Right ventricle myocardium inferior (tissue), 1 donor: ENCODE measurements at regions not wholly inside any gene's neighbourhood (a gene's known extent, or its start where the extent isn't known, plus 50 kb on each side); places are given as distances from the start of the nearest gene placed in this dataset.
A peak's percentile ranks its signal among the peaks of the same experiment; 100 is the strongest.

Source experiments
- ATAC-seq: fragments of 200-7000 bp; cut with Tn5 transposase; one replicate; pipeline ENCODE4 v1.9.1; 2020; ENCODE audit warnings: mild to moderate bottlenecking, moderate library complexity
- DNase-seq: peaks from one replicate; pipeline ENCODE4 v3.0.0; 2021; ENCODE audit errors: missing footprints
- intact Hi-C: fragments of 100-400 bp; cut with DNase I; formaldehyde crosslinking; loops from one replicate; pipeline ENCODE4 v1.11.0; 2022
- donor health status: DM: no; HTN: yes; CAD: no; lungs with severe emphysema.

DNA sequence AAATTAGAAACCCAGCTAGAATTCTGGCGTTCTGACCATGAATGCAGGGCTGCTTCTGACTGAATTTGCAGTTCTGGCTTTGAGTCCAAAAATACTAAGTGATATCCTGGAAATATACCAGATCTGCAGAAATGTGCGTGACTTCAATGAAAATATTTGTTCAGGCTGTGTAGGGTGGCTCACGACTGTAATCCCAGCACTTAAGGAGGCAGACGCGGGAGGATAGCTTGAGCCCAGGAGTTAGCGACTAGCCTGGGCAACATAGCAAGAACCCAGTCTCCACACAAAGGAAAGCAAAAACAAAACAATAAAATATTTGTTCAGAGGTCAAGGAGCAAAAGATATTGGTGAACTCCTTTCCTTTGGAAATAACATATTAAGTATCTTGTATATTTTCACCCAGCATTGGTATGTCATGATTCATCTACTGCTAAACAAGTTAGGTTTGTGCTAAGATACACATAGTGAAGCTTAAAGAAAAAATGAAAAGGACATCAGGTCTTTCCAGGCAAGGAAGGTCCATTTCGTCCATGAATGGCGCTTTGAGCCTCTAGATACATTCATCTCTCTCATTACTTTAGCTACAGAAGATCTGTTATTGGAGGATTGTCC lies 239.2 kb downstream of the CMPK2 start:
- ATAC-seq (no peak), DNase-seq (no peak)
- intact Hi-C loops: no loop called here

DNA sequence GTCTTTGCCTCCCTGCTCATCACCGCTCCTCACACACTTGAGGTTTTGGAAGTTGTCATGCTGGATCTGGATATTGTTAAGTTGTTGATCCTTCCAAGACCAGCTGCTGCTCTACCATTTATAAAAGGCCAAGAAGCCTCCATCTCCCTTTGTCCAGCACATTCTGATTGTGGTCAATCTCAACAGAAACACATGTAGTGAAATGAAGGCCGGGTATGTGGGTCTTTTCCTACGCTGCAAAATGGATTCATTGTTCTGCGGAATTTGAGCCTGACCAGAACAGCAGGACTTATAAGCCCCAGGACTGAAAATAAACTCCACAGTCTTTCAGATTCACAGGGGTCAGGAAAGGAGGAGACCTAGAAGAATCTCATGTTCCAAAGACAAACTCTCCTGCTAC lies 238.4 kb downstream of the CMPK2 start:
- ATAC-seq (no peak), DNase-seq (no peak)
- intact Hi-C loops: no loop called here

DNA sequence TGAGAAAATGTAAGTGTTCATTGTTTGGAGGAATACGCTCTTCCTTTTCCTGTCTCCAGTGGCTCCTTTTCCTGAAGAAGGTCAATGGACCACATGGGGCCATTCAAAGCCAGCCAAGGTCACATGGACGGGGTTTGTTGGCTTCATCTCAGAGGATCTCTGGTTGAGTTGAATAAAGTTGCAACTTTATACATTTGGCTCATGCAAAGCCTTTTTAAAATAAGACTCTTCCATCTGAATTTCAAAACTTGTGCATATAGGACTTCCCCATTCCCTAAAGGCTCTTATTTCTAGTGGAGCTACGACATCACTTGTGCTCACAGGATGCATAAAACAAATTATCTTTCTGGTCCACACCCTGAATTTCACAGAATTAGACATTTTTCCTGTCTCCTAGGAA lies 235.5 kb downstream of the CMPK2 start:
- intact Hi-C loops: no loop called here
- no peak for ATAC-seq
- DNase-seq: no peak

DNA sequence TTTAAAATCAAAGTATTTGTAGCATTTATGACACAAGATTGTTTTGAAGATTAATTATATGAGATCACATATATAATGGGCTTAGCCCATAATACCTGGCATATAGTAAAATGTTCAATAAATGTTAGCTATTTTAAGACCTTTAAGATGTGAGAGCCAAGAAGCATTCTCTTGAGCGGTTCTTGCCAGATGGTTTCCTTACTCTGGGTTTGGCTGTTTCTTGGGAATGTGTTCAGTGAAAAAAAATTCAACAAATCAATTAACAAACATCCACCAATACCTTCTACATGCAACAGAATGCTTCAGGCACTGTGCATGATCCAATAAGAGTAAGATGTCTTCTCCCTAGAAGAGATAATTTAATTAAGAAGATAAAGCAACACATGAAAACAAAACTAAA lies 230.4 kb downstream of the CMPK2 start:
- ATAC-seq (no peak), DNase-seq (no peak)
- intact Hi-C loops: no loop called here

DNA sequence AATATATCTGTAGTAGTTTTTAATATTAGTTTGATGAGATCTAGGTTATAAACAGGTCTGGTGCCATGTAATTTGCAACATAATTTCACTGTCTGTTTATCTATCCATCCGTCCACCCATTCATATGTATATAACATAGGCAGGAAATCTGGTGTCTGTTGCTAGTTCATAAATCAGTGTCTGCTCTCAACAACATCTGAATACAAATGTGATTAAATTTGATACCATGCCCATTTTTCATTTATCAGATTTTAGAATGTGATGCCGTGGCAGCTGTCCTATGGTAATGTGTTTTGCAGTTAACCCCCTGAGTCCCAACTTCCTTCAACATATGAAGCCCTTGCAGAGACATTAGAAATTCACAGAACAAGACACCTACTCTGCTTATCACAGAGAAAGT lies 228.4 kb downstream of the CMPK2 start:
- DNase-seq (no peak), ATAC-seq (no peak)
- intact Hi-C loops: no loop called here

DNA sequence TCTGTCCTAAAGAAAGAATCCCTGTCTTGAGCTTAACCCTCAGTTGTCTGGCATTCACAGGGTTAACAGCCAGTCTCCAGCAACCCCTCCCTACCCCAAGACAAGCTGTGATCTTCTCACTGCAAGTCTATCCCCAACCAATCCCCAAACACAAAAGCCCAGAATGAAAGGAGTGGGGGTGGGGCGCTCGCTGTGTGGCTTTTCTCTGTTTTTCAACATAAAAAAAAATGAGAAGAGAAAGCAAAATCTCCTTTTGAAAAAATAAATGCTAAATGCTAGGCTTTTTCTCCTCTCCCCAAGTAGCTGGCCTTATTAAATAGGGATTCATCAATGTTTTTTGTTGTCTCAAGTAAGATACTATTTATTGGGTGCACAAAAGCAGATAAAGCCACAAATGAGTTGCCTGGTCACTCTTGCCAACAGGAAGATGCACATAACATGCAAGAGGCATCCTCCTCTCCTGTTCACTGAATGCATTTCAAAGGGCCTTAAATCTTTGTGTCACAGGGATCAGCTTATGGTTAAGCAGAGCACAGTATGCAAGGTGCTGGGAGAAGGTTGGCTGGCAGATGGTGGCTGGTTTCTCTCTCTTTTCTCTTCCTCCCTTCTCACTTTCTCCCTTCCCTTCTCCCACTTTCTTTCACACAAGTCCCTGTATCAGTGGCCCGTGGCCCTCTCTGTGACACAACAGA lies 225.6 kb downstream of the CMPK2 start:
- no peak for ATAC-seq
- intact Hi-C loops: no loop called here

DNA sequence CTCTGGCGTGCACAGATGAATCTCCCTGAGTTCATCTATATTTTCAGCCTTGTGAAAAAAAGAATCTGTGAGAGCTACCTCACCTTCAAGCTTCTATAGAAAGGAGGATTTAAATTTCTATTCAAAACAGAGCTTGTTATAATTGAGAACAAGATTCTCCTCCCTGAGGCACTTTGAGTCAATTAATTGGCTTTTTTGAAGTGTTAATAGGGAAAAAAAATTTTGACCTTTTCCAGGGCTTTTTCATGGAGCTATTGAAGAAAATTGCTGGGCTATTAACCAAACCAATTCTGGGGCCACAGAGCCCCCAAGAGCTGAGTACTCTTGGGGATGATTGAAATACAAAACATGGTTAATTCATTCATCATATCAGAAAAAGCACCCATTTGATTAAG lies 225.1 kb downstream of the CMPK2 start:
- ATAC-seq (no peak), DNase-seq (no peak)
- intact Hi-C loops: no loop called here

More for the DNA sequence above, 225.6 kb downstream of the CMPK2 start:
- no peak for DNase-seq

DNA sequence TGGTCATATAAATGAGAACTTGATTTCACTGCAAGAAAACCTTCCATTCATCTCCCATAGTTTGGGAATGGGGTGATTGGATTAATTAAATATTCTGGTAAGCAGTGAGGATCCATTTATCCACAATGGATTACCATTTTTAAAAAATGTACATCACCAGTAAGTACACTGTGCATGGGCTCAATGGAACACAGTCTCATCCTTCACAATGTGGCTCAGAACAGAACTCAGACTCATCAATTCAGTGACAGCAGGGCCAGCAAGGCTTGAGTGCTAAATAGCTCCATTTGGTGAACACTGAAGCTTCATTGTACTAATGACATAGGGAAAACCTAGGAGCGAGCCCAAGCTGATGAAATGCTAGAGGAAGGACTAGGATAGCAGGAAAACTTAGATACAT lies 223.8 kb downstream of the CMPK2 start:
- ATAC-seq (no peak), DNase-seq (no peak)
- intact Hi-C loops: no loop called here

DNA sequence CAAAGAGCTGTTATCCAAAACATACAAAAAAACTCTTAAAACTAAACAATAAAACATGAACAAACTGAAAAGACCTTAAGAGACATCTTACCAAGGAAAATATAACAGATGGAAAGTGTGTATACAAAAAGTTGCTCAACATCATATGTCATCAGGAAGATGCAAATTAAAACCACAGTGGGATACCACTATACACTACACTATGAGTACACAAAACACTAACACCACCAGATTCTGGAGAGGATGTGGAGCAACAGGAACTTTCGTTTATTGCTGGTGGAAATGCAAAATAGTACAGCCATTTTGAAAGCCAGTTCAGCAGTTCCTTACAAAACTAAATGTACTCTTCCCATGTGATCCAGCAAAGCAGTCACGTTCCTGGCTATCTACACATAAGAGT lies 221.4 kb downstream of the CMPK2 start:
- intact Hi-C loops: no loop called here
- ATAC-seq: no peak
- DNase-seq: no peak

DNA sequence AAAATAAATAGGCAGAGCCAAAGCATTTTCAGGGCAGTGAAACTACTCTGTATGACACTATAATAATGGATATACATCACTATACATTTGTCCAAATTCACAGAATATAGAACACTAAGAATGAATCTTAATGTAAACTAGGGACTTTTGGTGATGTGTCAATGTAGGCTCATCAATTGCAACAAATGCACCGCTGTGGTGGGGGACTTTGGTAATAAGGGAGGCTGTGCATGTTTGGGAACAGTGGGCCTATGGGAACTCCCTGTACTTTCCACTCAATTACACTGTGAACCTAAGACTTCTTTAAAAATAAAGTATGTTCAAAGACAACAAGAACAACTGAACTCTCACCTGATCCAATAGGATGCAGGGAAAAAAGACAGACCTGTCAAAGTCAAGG lies 220.7 kb downstream of the CMPK2 start:
- DNase-seq (no peak), ATAC-seq (no peak)
- intact Hi-C loops: no loop called here

DNA sequence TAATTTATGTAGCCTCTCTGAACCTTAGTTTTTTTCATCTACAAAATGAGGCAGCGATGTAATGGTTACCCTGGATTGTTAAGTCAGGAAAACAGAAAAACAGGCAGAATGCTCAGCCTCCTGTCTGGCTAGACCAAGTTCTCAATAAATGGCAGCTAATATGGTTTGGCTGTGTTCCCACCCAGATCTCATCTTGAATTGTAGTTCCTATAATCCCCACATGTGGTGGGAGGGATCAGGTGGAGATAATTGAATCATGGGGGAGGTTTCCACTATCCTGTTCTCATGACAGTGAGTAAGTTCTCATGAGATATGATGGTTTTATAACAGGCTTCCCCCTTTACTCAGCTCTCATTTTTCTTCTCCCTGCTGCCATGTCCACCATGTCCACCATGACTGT lies 220.0 kb downstream of the CMPK2 start:
- intact Hi-C loops: no loop called here
- no peak for ATAC-seq
- DNase-seq: no peak

DNA sequence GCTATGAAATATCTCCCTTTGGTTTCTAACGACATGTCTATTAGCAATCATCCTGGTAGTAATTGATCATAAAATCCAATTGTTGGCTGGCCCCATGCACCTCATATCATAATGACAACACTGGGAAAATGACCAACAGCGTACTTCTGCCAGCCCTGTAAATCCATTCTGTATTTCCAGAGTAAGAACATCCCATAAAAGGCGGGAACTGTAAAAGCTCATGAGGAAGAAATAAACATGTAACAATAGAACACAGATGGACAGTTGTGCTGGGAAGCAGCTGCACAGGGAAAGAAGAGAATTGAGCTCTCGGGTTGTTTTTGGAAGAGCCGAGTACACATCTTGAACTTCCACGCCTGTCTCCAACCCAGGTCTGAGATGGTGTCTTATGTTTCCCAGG lies 218.7 kb downstream of the CMPK2 start:
- ATAC-seq: no peak
- no peak for DNase-seq
- intact Hi-C loops: no loop called here

DNA sequence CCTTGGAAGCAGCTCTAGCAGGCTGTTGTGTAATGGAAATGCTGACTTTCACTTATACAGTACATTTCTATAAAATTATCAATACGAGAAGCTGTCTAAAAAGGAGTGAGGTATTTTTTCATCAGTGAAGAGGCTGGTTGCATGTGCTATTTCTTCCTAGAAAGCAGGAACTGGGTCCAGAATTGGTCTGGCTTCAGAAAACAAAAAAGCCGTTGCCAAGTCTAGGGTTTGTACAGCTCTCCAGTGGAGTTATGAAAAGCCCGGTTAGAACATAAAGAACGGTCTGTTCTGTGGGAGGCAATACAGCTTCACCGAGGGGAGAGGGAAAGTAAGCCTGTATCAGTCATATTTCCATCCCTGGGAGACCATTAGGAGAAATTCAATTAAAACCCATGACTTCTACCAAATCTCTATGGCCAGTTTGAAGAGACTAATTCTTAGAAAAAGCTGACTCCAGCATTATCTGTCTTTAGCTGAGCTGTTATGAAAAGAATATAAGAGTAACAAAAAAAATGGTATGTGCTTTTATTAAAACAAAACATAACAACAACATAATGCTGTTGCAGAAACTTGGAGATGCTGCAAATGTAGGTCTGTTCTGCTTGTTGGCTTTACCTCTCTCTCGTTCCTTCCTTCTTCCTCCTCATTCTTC lies 217.0 kb downstream of the CMPK2 start:
- DNase-seq: no peak
- intact Hi-C loops: no loop called here
- no peak for ATAC-seq

DNA sequence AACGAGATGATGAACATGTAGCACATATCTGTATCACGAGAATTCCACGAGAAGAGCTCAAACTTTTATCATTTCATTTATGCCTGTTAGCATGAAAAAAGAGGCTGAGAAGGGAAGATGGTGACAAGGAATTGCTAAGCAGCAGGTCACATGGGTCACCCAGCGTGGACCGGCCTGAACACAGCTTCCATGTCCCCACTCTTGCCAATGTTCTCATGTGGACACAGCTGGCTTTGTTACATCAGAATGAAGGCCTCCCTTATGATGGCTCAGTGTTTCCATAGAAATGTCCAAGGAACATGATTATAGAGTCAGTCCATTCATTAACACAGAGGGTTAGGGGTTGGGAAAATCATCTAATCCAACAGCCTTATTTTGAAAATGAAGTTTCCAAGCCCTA lies 215.4 kb downstream of the CMPK2 start:
- intact Hi-C loops: no loop called here
- ATAC-seq (no peak), DNase-seq (no peak)

DNA sequence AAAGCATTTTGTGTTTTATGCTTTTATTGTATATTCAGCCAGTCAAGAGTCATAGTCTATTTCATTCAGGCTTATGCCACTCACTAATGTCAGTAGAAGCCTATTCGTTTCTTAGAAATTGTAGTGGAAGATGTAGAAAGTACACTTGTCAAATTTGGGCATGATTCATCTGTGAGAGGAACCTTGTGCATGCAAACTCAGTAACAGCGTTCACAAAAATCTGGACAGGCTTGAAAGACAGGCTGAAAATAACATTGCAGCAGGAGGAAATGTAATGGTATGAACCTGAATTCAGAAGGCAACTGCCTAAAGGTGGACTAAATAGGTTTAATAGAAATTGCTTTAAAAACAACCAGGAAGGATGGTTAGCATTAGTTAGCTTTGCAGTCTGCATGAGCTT lies 213.5 kb downstream of the CMPK2 start:
- ATAC-seq (no peak), DNase-seq (no peak)
- intact Hi-C loops: no loop called here

DNA sequence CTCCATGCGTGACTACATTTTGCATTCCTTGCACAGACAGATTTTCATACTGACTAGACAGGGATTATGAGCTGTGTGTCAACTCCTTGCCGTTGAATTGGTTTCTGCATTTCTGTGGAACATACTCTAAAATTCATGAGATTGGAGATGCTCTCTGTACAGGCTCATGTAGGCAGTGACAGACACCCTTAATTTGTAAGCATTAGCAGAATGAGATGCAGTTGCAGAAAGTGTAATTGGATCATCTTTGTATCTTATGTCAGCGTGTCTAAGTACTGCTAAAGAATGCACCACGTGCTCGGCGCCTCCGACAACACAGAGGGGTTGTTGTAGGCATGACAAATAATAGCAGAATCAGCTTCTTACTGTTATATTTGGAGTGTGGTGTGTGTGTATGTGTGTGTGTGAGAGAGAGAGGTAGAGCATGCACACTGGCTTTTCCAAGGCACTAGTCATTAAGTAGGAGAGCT lies 212.4 kb downstream of the CMPK2 start:
- intact Hi-C loops: no loop called here
- no peak for ATAC-seq
- DNase-seq: no peak

DNA sequence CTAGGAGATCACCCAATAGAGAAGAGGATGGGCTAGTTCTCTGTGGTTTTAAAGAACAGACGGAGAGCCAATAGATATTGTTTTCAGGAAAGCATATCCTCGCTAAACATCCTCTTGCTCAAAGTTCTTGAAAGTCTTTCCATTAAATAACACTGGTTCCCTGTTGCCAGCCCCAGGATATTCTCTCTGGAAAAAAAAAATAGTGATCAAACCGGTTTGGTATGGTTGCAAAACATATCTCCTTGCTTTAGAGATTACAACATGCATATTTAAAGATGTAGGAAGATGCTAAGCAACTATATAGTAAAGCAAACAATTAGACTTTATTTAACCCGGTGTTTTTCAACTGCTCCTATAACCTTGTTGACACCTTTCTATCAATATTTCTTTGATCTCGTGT lies 211.4 kb downstream of the CMPK2 start:
- ATAC-seq: no peak
- intact Hi-C loops: no loop called here
- DNase-seq: no peak

DNA sequence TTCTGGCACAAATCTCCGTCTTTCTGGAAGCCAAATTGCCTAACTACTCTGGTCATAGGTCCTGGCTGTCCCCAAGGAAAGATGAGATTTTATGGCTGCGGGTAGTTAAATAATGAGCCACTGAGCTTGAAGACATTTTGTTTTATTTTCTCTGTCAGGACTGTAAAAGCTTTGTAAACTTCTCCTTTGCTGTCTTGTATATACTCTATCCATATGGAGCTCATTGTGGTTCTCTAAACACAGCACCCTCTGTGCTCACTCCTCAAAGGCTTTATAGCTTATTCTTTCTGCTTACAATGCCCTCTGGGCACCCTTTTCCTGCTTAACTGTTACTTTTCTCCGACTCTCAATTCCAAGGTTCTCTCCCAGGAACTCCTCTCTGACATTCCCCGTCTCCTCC lies 209.1 kb downstream of the CMPK2 start:
- intact Hi-C loops: no loop called here
- no peak for ATAC-seq
- no peak for DNase-seq

DNA sequence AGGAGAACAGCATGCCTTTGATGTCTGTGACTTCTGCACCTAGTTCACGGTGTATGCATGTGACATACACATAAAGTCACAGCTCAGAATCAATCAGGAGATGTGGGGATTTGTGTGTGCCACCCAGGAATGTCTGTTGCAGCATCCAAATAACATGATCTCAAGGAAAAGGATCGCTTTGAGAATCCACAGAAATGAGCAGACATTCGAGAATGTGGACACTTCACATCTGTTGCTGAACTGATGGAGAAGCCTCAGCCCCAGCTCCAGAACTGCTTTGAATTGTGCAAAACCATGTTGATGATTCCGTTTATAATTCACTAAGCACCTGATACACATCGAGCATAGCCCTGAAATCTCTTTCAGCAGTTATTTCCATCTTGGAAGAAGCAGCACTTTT lies 208.6 kb downstream of the CMPK2 start:
- DNase-seq: no peak
- ATAC-seq: no peak
- intact Hi-C loops: no loop called here

DNA sequence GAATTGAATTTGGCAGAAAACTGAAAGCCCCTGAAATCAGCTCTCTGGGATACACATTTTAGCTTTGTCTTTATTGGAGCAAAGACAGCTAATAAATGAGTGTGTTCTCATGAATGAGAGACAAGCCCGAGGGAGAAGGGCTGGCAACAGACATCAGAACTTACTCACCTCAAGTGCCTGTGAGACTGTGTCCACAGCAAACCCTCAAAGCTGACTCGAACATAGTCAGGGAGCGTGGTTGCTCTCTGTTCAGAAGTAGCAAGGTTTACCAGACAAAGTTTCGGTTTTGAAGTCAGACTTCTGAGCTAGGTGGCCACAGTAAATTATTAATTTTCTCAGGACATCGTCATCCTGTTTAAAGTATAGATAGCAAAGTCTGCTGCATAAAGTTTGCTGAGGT lies 207.9 kb downstream of the CMPK2 start:
- DNase-seq (no peak), ATAC-seq (peak; percentile 60)
- intact Hi-C loops: no loop called here
